B cell (primary cell): ENCODE measurements at regions not wholly inside any gene's neighbourhood (a gene's known extent, or its start where the extent isn't known, plus 50 kb on each side); places are given as distances from the start of the nearest gene placed in this dataset.

Source experiments
- ATAC-seq: fragments of 200-7000 bp; cut with Tn5 transposase; one replicate; pipeline ENCODE4 v1.10.0; 2021; ENCODE audit warnings: low read depth, mild to moderate bottlenecking, moderate number of reproducible peaks, moderate library complexity
- CTCF ChIA-PET: fragments of 350-600 bp; sonication (Branson Sonifier 250); formaldehyde crosslinking; loops from one replicate; lab custom pipeline; 2021; ENCODE audit warnings: antibody characterized with exemption, inconsistent platforms; lab: Charles Lee
- POLR2A ChIA-PET: fragments of 350-600 bp; sonication (Branson Sonifier 250); formaldehyde crosslinking; loops from one replicate; lab custom pipeline; 2021; ENCODE audit warnings: antibody characterized with exemption; lab: Charles Lee
- DNase-seq: peaks from one replicate; pipeline ENCODE4 v3.0.0; 2013
- H2AFZ ChIP-seq: 2 replicates; pipeline ENCODE4 v1.6.1; 2012; ENCODE audit warnings: mild to moderate bottlenecking, low read depth, low read length; ENCODE audit not compliant: insufficient read depth, poor library complexity, severe bottlenecking
- H3K27ac ChIP-seq, 2 donors: 1 replicate in 1 of 2; 2 replicates in 1 of 2; pipeline ENCODE4 v1.5.1; 2012 to 2013; ENCODE audit warnings: low read length in 2 of 2, mild to moderate bottlenecking in 2 of 2, moderate library complexity in 1 of 2
- H3K27me3 ChIP-seq, 4 experiments: fragments of 200-600 bp in 1 of 4; sonication (generic) in 1 of 4; replicated peaks in 1 of 4; 1 replicate in 2 of 4; 2 replicates in 2 of 4; pipeline versions ENCODE4 v1.6.1 to v1.7.0; 2013 to 2016; ENCODE audit warnings: low read length in 3 of 4, mild to moderate bottlenecking in 2 of 4, mixed read lengths in 1 of 4, moderate library complexity in 1 of 4; ENCODE audit not compliant: insufficient read depth in 4 of 4, control insufficient read depth in 3 of 4; ENCODE audit errors: control extremely low read depth in 1 of 4
- H3K36me3 ChIP-seq, 2 experiments: replicated peaks in 1 of 2; 1 replicate in 1 of 2; 2 replicates in 1 of 2; pipeline versions ENCODE4 v1.6.1 to v1.7.1; 2013; ENCODE audit warnings: low read length in 1 of 2; ENCODE audit not compliant: insufficient read depth in 2 of 2, control insufficient read depth in 1 of 2; ENCODE audit errors: control extremely low read depth in 1 of 2, extremely low read depth in 1 of 2
- H3K4me1 ChIP-seq, 2 donors: fragments of 200-600 bp in 1 of 2; sonication (generic) in 1 of 2; 1 replicate in 1 of 2; 2 replicates in 1 of 2; pipeline versions ENCODE4 v1.5.1 to v1.6.1; 2013 to 2017; ENCODE audit warnings: low read length in 2 of 2; ENCODE audit not compliant: control insufficient read depth in 2 of 2, insufficient read depth in 2 of 2
- H3K4me2 ChIP-seq: replicated peaks from 2 replicates; pipeline ENCODE3; 2012; ENCODE audit warnings: mild to moderate bottlenecking, low read depth, low read length; ENCODE audit not compliant: poor library complexity, severe bottlenecking
- H3K4me3 ChIP-seq, 5 experiments: fragments of 200-600 bp in 1 of 5; sonication (generic) in 1 of 5; 1 replicate in 3 of 5; 2 replicates in 2 of 5; pipeline versions ENCODE4 v1.5.1 to v1.7.0; 2011 to 2016; ENCODE audit warnings: low read length in 4 of 5, mild to moderate bottlenecking in 4 of 5, low read depth in 2 of 5, control low read depth in 1 of 5, moderate library complexity in 1 of 5; ENCODE audit not compliant: insufficient read depth in 1 of 5; ENCODE audit errors: control extremely low read depth in 1 of 5, extremely low read depth in 1 of 5
- H3K79me2 ChIP-seq: fragments of 200-600 bp; sonication (generic); one replicate; pipeline ENCODE4 v1.6.0; 2016; ENCODE audit warnings: low read length; ENCODE audit not compliant: control insufficient read depth, insufficient read depth
- H3K9ac ChIP-seq: fragments of 200-600 bp; sonication (generic); 2 replicates; pipeline ENCODE4 v1.6.1; 2017; ENCODE audit warnings: mild to moderate bottlenecking, low read length, moderate library complexity
- H3K9me3 ChIP-seq, 3 donors: one replicate each; pipeline versions ENCODE4 v1.6.1 to v1.7.1; 2013; ENCODE audit warnings: low read length in 2 of 3; ENCODE audit not compliant: control insufficient read depth in 2 of 3, insufficient read depth in 1 of 3; ENCODE audit errors: control extremely low read depth in 1 of 3
- H4K20me1 ChIP-seq: 2 replicates; pipeline ENCODE4 v1.6.0; 2012; ENCODE audit warnings: mild to moderate bottlenecking, low read length; ENCODE audit not compliant: insufficient read depth, control insufficient read depth, poor library complexity, severe bottlenecking
- H3K27ac Mint-ChIP-seq: one replicate; pipeline ENCODE4 v1.8.0; 2021; ENCODE audit warnings: mixed read lengths
- H3K27me3 Mint-ChIP-seq: one replicate; pipeline ENCODE4 v1.8.0; 2021; ENCODE audit warnings: mixed read lengths
- H3K4me1 Mint-ChIP-seq: one replicate; pipeline ENCODE4 v1.8.0; 2021; ENCODE audit warnings: mixed read lengths
- H3K4me3 Mint-ChIP-seq: one replicate; pipeline ENCODE4 v1.8.0; 2021; ENCODE audit warnings: mixed read lengths
- H3K9me3 Mint-ChIP-seq: one replicate; pipeline ENCODE4 v1.8.0; 2022; ENCODE audit warnings: mixed read lengths; ENCODE audit not compliant: insufficient read depth
- CTCF ChIP-seq: fragments of 200-600 bp; IDR thresholded peaks from one replicate; pipeline ENCODE4 v1.8.0; 2022; ENCODE audit warnings: antibody characterized with exemption, mild to moderate bottlenecking
- EZH2 ChIP-seq: IDR thresholded peaks from 2 replicates; pipeline ENCODE4 v1.6.1; 2012; ENCODE audit warnings: borderline replicate concordance, low read depth, mild to moderate bottlenecking, moderate library complexity, low read length; ENCODE audit not compliant: insufficient read depth, poor library complexity, severe bottlenecking
- WGBS: methylation state at CpG from one replicate; pipeline ENCODE4 v1.1.5; 2013; ENCODE audit warnings: missing lambda C conversion rate; ENCODE audit not compliant: insufficient coverage; 5-methylcytosine and 5-hydroxymethylcytosine counted together
- intact Hi-C: fragments of 100-400 bp; cut with micrococcal nuclease; formaldehyde crosslinking; loops from one replicate; pipeline ENCODE4 v1.10.0; 2022

- Histone ChIP-seq H3K79me2 (no peaks in the 10 kb centered on the region), H3K9me3 (peaks cover 0 to 5% (median 0%) of the 10 kb centered on the region in 3 donors), H2AFZ (no peak overlapping the region), H3K4me1 (peaks cover 0 to 7% of the 10 kb centered on the region in 2 donors), H4K20me1 (no peaks in the 10 kb centered on the region), H3K9ac (no peak overlapping the region), H3K27me3 (no peaks in the 10 kb centered on the region), H3K4me2 (no peak overlapping the region), H3K36me3 (no peaks in the 10 kb centered on the region), H3K4me3 (no peak overlapping the region), H3K27ac (no peak overlapping the region)
- ATAC-seq (no peak), DNase-seq (no peak)
- Mint-ChIP-seq H3K9me3 (no peaks in the 10 kb centered on the region), H3K4me3 (no peak overlapping the region), H3K4me1 (peaks cover 4% of the 10 kb centered on the region), H3K27ac (no peak overlapping the region), H3K27me3 (no peaks in the 10 kb centered on the region)
- POLR2A ChIA-PET: no interaction called here
- no peak for TF ChIP-seq EZH2
- no peak for TF ChIP-seq CTCF
- intact Hi-C loops: no loop called here
- CTCF ChIA-PET: no interaction called here
- 89% methylated on average over 4 of the region's 12 CpGs for WGBS
Measured at GRCh38 chrX:39484159-39485068, 613.3 kb downstream of the BCOR start.
